ENCODE measurements at regions not wholly inside any gene's neighbourhood (a gene's known extent, or its start where the extent isn't known, plus 50 kb on each side); places are given as distances from the start of the nearest gene placed in this dataset.

DNA sequence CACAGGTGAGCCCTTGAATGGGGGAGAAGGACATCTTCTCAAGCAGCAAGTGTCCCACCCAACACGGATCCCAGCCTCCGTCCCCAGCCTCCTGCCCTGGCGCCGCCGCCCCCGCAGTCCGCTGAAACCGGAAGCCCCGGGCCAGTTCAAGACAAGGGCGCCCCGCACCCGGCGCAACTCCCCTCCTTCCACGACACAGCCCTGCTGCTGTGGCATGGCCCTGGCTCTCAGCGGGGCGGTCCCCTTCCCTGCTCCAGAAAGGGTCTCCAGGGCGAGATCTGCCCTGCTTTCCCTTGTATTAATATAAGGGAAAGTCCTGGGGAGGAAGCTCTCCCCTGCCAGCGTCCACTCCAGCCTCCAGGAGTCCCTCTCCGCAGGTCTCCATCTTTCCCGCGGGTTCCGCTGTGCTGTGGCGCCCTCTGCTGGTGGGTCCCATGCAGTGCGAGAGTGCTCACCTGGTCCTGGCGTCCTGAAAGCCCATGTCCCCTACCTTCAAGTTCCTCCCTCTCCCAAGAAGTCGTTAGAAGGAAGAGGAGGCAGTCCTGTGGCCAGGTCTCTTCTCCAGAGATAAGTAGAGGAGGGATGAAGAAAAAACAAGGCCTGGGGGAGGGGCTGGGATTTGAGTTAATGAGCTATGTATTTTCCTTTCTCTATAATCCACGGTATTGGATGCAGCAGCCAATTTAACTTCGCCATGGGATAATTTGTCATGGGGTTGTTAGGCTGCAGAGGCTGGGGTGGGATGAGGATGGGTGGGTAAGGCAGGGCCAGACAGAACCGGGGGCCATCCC lies 176.0 kb downstream of the SMAD2 start:
- no peak overlapping the region for H3K9ac ChIP-seq (ENCODE audit: low read depth, low read length)
- H3K9me3 ChIP-seq (ENCODE audit: insufficient read depth, low read length, severe bottlenecking) = no peaks in the 10 kb centered on the region
- H2AFZ ChIP-seq (ENCODE audit: low read depth, low read length) = no peak overlapping the region
- no peak for TF ChIP-seq EZH2 (IDR thresholded peaks at IDR 0.05; ENCODE audit: borderline replicate concordance, low read depth, low read length, severe bottlenecking)
- TF ChIP-seq, protein P1, sequence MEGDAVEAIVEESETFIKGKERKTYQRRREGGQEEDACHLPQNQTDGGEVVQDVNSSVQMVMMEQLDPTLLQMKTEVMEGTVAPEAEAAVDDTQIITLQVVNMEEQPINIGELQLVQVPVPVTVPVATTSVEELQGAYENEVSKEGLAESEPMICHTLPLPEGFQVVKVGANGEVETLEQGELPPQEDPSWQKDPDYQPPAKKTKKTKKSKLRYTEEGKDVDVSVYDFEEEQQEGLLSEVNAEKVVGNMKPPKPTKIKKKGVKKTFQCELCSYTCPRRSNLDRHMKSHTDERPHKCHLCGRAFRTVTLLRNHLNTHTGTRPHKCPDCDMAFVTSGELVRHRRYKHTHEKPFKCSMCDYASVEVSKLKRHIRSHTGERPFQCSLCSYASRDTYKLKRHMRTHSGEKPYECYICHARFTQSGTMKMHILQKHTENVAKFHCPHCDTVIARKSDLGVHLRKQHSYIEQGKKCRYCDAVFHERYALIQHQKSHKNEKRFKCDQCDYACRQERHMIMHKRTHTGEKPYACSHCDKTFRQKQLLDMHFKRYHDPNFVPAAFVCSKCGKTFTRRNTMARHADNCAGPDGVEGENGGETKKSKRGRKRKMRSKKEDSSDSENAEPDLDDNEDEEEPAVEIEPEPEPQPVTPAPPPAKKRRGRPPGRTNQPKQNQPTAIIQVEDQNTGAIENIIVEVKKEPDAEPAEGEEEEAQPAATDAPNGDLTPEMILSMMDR (IDR thresholded peaks at IDR 0.05; ENCODE audit: borderline replicate concordance, extremely low read depth, low read length, poor library complexity, severe bottlenecking) = peak; percentile 99
- no peak overlapping the region for H3K27ac ChIP-seq (ENCODE audit: low read length)
- H3K79me2 ChIP-seq (ENCODE audit: insufficient read depth, low read length) = no peaks in the 10 kb centered on the region
- H3K27me3 ChIP-seq (ENCODE audit: insufficient read depth, low read length, poor library complexity) = no peaks in the 10 kb centered on the region
- H3K4me1 ChIP-seq (ENCODE audit: insufficient read depth, low read length) = no peaks in the 10 kb centered on the region
- 0 out of 2 replicates have a peak, but pooled peaks cover 5% of the 10 kb centered on the region for H4K20me1 ChIP-seq (ENCODE audit: insufficient read depth, low read length)
- H3K4me2 ChIP-seq (ENCODE audit: insufficient read depth, low read length) = no peak overlapping the region
- no peaks in the 10 kb centered on the region for H3K36me3 ChIP-seq (ENCODE audit: insufficient read depth, low read length)
- H3K4me3 ChIP-seq (ENCODE audit: low read depth in 1 of 2, low read length in 2 of 2) = no peak overlapping the region
- DNase-seq (peak; percentile 66), ATAC-seq (ENCODE audit: insufficient read depth, low read depth) (peak; percentile 81)

GRCh38 chr18:47752796-47753645 lies 177.4 kb downstream of the SMAD2 start:
- DNase-seq (no peak), ATAC-seq (ENCODE audit: insufficient read depth, low read depth) (no peak)
- Histone ChIP-seq H3K36me3 (ENCODE audit: insufficient read depth, low read length) (no peaks in the 10 kb centered on the region), H3K4me2 (ENCODE audit: insufficient read depth, low read length) (no peak overlapping the region), H2AFZ (ENCODE audit: low read depth, low read length) (no peak overlapping the region), H3K27ac (ENCODE audit: low read length) (no peak overlapping the region), H3K4me1 (ENCODE audit: insufficient read depth, low read length) (no peaks in the 10 kb centered on the region), H3K27me3 (ENCODE audit: insufficient read depth, low read length, poor library complexity) (no peaks in the 10 kb centered on the region), H3K9ac (ENCODE audit: low read depth, low read length) (no peak overlapping the region), H4K20me1 (ENCODE audit: insufficient read depth, low read length) (0 out of 2 replicates have a peak, but pooled peaks cover 5% of the 10 kb centered on the region), H3K9me3 (ENCODE audit: insufficient read depth, low read length, severe bottlenecking) (no peaks in the 10 kb centered on the region), H3K4me3 (ENCODE audit: low read depth in 1 of 2, low read length in 2 of 2) (no peak overlapping the region), H3K79me2 (ENCODE audit: insufficient read depth, low read length) (no peaks in the 10 kb centered on the region)
- TF ChIP-seq, protein P1 (IDR thresholded peaks at IDR 0.05; ENCODE audit: borderline replicate concordance, extremely low read depth, low read length, poor library complexity, severe bottlenecking) = no peak
- TF ChIP-seq EZH2 (IDR thresholded peaks at IDR 0.05; ENCODE audit: borderline replicate concordance, low read depth, low read length, severe bottlenecking) = no peak

DNA sequence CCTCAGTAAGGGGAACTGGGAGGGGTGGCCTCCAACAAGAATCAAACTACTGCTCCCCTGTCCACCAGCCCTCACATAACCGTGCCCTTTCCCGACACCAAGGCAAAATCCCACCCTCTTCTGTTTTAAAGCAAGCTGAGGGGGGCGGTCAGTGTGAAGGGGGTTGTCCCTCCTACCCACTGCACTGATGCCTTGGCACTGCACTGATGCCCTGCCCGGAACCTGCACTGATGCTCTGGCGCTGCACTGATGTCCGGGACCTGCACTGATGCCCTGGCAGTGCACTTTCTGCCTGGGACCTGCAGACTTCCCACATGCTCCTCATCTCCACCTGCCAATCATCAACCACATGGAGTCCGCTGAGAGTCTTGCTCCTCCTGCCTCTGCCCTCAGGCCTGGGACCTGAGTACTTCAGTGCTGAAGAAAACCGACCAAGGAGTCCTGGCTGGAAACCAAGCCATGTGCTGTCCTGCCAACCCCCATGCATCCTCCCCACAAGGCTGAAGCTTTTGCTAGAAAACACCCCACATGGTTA lies 179.5 kb downstream of the SMAD2 start:
- ATAC-seq (ENCODE audit: insufficient read depth, low read depth) (no peak), DNase-seq (no peak)
- TF ChIP-seq, protein P1 (IDR thresholded peaks at IDR 0.05; ENCODE audit: borderline replicate concordance, extremely low read depth, low read length, poor library complexity, severe bottlenecking) = no peak
- TF ChIP-seq EZH2 (IDR thresholded peaks at IDR 0.05; ENCODE audit: borderline replicate concordance, low read depth, low read length, severe bottlenecking) = no peak
- Histone ChIP-seq H3K27me3 (ENCODE audit: insufficient read depth, low read length, poor library complexity) (no peaks in the 10 kb centered on the region), H3K9ac (ENCODE audit: low read depth, low read length) (no peak overlapping the region), H3K79me2 (ENCODE audit: insufficient read depth, low read length) (no peaks in the 10 kb centered on the region), H3K4me2 (ENCODE audit: insufficient read depth, low read length) (no peak overlapping the region), H4K20me1 (ENCODE audit: insufficient read depth, low read length) (0 out of 2 replicates have a peak, but pooled peaks cover 4% of the 10 kb centered on the region), H3K36me3 (ENCODE audit: insufficient read depth, low read length) (no peaks in the 10 kb centered on the region), H2AFZ (ENCODE audit: low read depth, low read length) (no peak overlapping the region), H3K27ac (ENCODE audit: low read length) (no peak overlapping the region), H3K4me3 (ENCODE audit: low read depth in 1 of 2, low read length in 2 of 2) (no peak overlapping the region), H3K9me3 (ENCODE audit: insufficient read depth, low read length, severe bottlenecking) (no peaks in the 10 kb centered on the region), H3K4me1 (ENCODE audit: insufficient read depth, low read length) (no peaks in the 10 kb centered on the region)

Data from DND-41 (cell line).